ENCODE measurements at regions not wholly inside any gene's neighbourhood (a gene's known extent, or its start where the extent isn't known, plus 50 kb on each side); places are given as distances from the start of the nearest gene placed in this dataset.
"Not testable (repeated sequence)": the region's sequence is repeated elsewhere in the genome, so short reads cannot be mapped to it uniquely, and the experiment has no call there.

GRCh38 chr13:99693351-99693750, 192.1 kb downstream of the TM9SF2 start:
- DNase-seq: no peak

DNA sequence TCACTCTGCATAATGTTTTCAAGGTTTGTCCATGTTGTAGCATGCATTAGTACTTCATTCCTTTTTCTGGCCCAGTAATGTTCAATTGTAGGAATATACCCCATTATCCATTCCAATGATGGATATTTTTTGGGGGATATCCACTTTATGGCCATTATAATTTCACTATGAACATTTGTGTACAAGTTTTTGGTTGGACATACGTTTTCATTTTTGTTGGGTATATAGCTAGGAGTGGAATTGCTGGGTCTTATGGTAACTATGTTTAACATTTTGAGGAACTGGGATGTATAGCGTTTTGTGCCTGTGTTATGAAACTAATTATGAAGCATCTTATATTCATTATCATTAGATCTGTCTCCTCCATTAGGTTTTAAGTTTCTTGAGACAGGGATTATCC, 191.6 kb downstream of the TM9SF2 start:
- DNase-seq: no peak

DNA sequence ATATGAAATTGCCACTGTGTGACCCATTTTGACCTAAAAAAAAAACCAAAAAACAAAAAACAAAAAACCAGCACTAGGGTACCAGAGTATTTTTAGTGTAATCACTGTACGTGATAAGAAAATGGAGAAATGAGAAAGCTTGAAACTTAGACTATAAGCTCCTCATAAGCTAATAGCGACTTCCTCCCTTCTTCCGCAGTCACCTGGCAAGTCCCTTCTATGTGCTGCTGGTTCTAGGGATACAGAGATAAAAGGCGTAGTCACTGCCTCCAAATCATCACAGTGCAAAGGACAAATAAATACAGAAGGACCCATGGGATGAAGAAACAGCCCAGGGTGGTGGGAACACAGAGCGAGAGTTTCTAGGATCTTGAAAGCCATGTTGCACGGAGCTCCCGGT, 190.3 kb downstream of the TM9SF2 start:
- DNase-seq: no peak

GRCh38 chr13:99690426-99691174, 189.3 kb downstream of the TM9SF2 start:
- no peak for DNase-seq

GRCh38 chr13:99689955-99690354, 188.7 kb downstream of the TM9SF2 start:
- no peak for DNase-seq

- DNase-seq: no peak
Measured at GRCh38 chr13:99688776-99689175, 187.5 kb downstream of the TM9SF2 start.

DNA sequence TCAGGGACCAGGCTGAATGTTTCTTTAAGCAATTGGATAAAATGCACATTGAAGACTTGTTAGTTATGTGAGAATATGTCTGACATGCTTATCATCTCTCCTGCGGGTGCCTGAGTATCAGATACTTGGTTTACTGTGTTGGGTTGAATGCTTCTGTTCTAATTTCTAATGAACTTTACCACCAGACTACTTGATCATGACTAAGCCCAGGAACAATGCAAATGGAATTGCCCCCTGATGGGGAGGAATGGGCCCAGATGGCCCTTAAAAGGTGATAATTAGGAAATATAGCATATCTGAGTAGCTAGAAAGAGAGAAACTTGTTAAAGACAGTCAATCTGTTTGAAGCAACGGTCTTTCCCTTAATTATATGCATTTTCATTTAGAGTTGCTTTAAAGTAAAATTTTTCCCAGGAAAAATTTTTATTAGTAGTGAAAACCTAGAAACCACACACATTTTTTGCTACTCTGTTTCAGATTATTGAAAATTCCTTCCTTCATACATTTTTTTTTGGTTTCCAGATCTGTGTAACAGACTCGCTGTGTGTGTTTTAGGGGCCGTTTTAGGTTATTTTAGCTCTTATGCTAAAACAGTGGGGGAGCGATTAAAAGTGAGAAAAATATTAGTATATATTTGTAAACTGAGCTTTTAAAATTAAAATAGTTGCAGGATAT, 186.6 kb downstream of the TM9SF2 start:
- no peak for DNase-seq

DNA sequence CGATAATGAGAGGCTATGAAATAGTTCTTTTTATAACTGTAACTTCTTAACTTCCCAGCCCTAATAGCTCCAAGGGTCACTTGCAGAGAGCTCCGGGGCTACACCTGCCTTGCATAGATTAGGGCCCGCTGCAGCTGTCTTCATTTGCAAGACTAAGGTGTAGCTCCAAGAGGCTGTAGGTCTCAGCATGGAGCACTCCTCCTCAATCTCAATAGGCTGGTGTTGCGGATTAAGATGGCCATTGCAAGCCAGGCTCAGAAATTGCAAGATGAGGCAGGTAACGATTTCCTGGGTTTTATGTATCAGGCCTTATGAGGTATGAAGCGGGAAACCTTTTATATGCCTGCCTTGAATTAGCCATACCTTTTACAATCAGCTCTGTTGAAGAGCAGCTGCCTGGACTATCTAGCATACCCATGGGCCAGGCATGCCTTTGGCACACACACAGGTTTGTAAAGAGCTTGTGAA, 185.7 kb downstream of the TM9SF2 start:
- no peak for DNase-seq

DNA sequence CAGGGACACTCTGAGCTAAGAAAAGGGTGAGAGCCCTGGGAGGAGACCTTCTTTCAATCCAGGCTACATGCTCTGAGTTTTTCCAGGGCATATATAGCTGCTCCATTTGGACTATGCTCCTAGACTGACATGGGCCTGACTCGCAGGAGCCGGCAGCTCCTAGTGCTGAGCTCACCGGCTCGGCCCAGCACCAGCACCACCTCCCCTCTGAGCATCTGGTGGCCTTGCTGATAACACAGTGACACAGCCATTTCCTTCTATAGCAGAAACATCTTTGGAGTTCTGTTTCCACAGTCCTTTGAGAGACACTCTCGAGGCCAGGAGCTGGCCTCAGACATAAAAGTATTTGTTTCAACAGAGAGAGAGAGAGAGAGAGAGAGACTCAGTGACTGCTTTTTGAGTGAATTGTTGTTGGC, 184.9 kb downstream of the TM9SF2 start:
- no peak for DNase-seq

DNA sequence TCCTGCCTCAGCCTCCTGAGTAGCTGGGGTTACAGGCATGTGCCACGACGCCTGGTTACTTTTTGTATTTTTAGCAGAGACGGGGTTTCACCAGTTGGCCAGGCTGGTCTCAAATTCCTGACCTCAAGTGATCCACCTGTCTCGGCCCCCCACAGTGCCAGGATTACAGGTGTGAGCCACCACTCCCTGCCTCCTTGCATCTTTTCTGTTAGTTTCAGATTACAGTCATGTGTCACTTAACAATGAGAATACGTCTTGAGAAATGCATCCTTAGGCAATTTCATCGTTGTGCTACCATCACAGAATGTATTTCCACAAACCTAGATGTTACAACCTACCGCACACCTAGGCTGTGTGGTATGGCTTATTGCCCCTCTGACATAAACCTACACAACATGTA, 180.4 kb downstream of the TM9SF2 start:
- no peak for DNase-seq

GRCh38 chr13:99677116-99677951, 176.1 kb downstream of the TM9SF2 start:
- no peak for DNase-seq

DNA sequence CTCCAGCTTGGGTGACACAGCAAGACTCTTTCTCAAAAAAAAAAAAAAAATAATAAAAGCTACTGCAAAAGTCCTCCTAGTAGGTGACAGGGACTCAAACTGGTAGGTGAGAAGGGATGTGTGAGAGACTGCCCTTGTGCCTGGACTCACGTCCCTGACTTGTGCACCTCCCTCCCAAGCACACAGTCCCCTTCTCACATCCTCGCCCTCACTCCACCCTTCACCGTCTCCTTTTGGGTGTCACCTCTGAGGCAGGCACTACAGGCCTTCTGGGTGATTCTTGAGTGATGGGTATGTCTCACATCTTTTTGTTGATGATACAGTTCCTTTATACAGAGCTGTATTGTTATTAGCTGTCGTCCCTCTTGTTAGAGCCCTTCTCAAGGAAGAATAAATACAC, 170.5 kb downstream of the TM9SF2 start:
- no peak for DNase-seq

- DNase-seq: not testable (repeated sequence)
Measured at GRCh38 chr13:99669096-99669495, 167.8 kb downstream of the TM9SF2 start.

DNA sequence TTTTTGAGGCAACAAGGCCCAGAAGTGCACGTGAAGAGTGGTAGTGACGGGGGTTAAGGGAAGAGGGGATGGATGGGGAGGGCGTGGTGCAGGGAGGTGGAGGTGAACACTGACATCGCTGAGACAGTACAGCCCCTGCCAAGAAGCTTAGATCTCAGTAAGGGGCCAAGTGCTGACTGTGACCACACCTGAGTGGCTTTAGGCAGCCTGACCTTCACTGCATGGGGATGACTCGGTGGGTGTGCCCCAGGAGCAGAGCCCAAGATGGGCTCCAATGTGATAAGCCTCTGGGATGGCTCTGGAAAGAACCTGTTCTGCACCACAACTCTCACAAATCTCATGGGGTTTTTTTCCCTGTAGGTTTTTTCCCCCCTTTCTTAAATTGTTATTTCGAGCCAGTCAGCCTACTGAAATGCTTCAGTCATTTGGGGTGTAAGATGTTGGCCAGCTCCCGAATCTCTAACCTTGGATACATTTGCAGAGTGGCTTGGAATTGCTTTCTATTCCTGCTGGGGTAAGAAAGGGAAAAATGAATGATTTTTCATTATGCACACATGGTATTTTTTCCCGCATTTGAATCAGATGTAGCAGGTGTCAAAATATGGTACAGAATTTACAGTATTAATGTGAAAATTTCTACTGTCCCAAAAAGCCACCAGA, 165.0 kb downstream of the TM9SF2 start:
- no peak for DNase-seq

DNA sequence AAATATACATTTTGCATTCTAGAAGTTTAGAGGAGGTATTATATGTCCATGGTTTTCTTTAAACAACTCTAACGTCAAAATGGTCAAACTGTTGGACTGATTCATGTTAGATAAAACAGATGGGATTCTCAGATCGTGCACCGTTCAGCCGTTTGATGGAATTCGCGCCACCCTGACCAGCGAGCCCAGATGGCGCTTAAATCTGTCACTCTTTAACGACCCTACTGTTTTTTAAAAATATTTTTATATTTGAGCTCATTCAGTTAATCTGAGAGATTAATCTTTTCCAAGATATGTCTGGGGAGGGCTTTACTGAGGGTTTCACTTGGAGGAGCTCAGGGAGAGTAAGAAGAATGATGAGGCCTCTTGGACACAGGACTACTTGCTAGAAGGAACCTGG, 164.4 kb downstream of the TM9SF2 start:
- no peak for DNase-seq

DNA sequence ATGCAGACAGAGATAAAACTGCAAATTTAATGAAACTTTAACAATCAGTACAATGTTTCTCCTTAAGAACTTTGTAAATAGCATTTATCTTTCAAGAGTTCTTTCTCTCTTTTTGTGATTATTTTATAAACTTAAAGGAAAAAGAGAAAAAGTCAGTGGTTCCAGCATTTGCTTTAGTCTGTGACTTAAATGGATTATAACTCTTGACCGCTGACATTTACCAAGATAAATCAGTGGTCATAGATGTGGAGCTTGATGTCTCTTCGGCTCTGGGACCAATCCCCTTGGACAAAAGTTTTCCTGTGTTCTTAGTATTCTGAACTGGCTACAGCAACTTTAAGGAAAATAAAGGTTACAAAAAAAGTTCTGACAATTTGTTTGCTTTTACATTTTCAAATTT, 162.6 kb downstream of the TM9SF2 start:
- DNase-seq: no peak

DNA sequence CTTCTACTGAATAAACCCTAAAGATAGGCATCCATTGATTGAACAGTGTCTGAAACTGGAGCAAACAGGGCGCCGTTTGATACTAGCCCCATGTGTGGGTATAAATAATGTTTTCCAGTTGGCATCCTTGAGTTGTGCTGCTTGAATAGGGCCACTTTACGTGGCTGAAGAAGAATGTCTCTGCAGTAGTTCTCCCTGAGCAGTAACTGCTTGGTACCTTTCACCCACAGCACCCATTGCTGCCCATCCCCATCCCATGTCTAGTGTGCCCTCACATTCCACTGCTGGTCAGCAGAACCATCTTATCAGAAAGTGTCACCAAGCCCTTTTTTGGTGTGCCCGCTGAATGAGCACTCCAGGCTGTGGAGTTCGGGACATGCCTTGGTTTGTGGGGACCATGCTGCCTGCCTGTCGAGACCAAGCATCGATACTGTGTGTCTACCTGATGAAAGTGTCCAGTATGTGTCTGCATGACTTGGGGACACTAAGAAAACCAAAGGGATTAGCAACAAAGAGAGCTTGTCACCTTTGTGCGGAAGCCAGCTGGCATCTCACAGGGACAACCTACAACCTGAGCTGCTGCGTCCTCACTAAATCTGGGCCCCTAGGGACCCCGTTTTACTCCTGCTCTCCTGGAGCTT, 162.0 kb downstream of the TM9SF2 start:
- no peak for DNase-seq

DNA sequence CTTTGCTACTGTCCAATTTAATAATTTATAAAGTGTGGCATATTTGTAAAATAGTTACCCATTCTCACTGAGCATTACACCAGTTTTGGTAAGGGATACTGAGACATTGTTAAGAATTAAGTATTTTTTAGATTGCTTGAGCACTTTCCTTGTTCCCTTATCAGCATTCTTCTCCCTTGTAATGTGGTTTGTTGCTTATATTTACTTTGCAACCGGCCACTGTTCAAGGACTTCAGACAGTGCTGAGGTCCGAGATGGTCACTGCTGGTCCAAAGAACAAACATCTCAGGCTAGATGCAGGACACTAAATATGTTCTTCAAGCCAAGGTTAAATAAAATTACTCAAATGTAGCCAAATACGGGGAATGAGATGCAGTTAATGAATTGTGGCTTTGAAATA, 161.4 kb downstream of the TM9SF2 start:
- no peak for DNase-seq

DNA sequence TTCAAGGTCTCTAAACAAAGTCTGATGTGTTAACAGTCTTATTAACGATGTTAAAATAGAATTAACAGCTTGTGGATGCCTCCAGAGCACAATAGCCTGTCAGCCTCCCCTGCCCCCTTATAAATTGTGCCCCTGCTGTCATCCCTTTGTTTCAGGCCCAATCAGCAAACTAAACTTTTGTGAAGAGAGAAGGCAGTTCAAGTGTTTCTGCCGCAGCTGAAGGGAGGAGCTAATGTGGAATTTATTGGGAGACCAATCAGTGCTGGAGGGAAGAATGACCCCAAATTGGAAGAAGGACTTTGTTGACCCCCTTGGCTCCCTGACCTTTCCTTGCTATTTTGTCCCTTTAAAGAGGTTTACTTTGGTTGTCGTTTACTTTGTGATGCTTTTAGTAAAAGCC, 160.5 kb downstream of the TM9SF2 start:
- DNase-seq: no peak

DNA sequence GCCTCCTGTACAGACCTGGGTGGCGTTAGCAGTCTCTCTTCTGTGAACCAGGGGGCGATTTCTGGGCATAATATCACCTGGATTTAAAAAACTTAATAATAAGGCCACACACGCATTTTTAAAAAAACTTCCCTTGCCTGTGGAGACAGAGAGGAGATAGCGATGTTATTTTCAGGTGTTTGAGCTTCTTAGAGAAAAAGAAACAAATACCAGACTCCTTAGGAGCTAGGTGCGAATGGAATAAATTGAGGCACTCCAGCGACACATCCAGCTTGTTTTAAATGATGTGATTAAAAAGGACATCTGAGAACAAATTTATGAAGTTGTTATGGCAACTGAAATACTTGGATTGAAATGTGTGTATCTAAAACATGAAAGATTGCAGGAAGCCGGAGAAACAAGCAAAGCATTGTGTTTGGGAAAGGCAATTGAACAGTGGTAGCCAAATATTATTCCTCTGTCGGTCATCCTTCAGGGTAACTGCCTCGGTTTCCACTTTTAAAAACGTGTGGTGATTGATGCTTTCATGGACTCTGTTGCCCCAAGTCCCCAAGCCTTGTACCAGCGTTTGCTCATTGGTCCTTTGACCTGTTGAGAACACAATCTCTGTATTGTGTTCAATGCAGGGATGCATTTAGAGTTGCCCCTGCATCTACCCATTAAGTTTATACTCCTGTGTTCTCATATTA, 158.7 kb downstream of the TM9SF2 start:
- no peak for DNase-seq

GRCh38 chr13:99659226-99659625, 158.0 kb downstream of the TM9SF2 start:
- no peak for DNase-seq

Measured in stimulated activated CD4-positive, alpha-beta T cell treated with anti-CD3 and anti-CD28 coated beads, Interleukin-2, amount 100 ng/mL, for 48 hours (primary cell).